Hematopoietic multipotent progenitor cell treated with erythropoietin and hydrocortisone succinate and interleukin-3 and kit ligand, for 8 days (in vitro differentiated cells): ENCODE measurements at regions not wholly inside any gene's neighbourhood (a gene's known extent, or its start where the extent isn't known, plus 50 kb on each side); places are given as distances from the start of the nearest gene placed in this dataset.

Experiments
- DNase-seq: peaks from one replicate; pipeline ENCODE4 v3.0.0-alpha.2; 2015

- DNase-seq, result no peak
These were observed 289.1 kb upstream of the CLNK start for GRCh38 chr4:10973686-10974085.

DNA sequence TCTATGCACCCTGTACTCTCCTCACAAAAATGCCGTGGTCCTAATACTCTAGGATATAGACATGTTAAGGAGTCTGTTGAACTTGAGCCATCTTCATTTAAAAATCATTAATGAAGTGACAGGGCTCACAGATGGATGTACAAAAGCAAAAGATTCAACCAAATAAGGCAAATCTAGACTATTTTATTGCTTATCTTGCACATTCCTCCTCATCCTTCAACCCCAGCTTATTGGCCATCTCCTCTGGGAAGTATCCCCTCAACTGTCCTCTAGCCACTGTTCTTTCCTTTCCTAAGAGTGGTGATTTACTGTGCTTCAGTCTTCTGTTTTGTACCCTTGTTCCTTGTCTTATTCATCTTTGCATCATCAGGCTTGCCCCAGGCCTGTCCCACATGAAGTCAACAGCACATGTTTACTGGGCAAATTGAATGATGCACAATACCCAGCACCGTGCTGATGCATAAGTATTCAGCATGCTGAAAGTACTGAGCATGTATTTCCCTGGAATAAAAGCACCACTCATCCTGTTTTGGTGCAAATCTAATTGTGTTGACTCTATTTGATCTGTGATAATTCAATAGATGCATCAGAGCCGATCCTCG is 287.3 kb upstream of the CLNK start:
- DNase-seq, result no peak

DNA sequence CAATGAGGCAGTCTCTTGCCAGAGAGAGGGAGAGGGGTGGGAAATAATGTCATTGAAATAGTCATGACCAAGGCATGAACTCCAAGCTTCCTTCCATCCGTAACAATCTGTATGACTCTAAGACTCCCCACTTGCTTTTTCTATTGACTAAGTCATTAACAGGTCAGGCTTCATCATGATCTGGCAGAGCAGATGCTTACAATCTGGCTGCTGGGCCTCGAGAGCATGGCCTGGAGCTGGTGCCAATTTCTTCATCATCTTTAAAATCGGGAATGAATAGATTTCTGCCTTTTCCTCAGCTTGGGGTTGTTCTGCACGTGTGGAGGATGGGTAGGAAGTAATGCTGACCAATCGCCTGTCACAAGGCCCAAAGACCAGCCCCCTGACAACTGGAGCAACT is 280.6 kb upstream of the CLNK start:
- no peak for DNase-seq

- no peak for DNase-seq
These were observed 279.6 kb upstream of the CLNK start for GRCh38 chr4:10963958-10964703.

DNA sequence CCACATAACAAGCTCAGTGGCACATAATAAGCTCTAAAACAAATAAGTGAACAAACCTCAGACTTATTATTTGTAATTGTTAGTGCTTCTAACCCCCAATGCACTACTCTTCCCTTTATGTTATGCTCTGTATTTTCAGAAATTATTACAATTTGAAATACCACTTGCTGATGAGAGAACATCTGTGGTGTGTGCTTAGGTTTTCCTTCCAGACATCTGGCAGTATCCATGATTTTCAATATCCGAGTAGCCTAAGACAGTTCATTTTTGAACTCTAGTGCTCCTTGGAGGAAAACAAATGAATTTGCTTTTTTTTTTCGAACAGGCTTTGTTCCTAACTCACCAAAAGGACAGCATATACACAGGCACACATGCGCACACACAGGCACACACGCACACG is 278.7 kb upstream of the CLNK start:
- no peak for DNase-seq

DNA sequence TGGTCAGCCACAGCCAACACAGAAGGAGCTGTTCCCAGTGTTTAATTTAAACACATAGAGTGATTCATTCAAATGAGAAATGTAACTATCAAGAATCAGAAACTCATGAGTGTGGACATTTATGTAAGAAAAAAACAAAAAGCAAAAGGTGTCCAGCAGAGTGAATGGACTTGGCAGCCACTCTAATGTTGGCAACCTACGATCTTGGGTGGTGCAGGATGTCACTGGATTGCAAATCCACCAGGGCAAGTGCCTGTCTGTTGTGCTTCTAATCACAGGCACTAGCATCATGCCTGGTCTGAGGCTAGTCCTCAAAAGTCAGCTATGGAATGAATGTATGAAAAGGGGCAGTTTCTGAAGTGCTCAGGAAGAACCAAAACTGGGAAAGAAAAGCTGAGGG is 277.7 kb upstream of the CLNK start:
- no peak for DNase-seq

DNA sequence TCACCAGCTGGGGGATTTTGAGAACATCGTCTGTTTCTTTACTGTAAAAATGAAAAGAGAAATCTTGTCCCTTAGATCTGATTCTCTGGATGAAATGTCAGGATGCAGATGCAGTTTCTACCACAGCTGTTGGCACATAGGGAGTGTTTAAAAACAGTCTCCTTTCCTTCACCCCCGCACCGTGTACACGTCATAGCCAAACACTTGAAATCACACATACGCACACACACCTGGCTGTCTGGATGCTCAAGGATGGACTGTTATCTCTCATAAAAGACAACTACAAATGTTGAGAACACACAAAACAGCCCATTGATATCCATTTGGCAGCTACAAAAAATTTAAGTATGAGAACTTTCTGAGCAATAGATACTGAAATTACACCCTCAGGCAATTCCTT is 275.8 kb upstream of the CLNK start:
- DNase-seq, result no peak

DNA sequence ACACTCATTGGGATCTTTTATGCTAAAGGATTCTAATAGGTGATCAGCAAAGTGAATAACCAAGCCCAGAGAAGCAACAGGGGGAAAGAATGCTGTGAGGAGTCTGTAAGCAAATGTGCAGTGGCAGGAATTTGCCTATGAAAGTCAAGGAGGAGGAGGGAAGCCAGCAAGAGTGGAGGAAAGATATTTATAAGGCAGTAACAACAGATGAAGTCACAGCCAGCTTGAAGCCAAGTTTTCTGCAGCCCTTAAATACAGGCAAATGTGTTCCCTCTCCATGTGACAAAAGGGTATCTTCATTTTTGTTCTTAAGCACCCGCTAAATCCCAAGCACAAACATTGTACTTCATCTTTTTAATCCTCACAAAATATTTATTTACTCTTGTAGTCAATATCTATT is 275.0 kb upstream of the CLNK start:
- DNase-seq, result no peak

- DNase-seq, result no peak
These were observed 273.8 kb upstream of the CLNK start for GRCh38 chr4:10958226-10958856.

GRCh38 chr4:10951306-10951705 is 266.7 kb upstream of the CLNK start:
- DNase-seq, result no peak

GRCh38 chr4:10949039-10949733 is 264.6 kb upstream of the CLNK start:
- DNase-seq, result no peak

DNA sequence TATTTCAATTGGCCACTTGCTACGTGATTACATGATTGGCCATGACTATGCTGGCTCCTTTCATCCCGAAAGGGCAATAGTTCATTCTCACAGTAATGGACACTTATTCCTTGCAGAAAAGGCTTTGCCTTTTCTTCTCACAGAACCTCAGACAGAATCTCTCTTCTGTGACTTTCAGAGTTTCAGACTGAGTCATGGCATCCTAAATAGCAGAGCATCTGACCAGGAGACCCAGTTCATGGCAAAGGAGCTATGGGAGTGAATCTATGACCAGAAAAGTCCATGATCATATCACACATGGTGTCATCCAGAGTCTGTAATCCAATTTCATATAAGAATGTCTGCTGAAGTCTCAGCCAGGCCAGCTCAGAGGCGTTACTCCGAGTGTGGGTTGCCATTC is 263.3 kb upstream of the CLNK start:
- DNase-seq, result no peak

- no peak for DNase-seq
These were observed 259.8 kb upstream of the CLNK start for GRCh38 chr4:10944321-10944720.

DNA sequence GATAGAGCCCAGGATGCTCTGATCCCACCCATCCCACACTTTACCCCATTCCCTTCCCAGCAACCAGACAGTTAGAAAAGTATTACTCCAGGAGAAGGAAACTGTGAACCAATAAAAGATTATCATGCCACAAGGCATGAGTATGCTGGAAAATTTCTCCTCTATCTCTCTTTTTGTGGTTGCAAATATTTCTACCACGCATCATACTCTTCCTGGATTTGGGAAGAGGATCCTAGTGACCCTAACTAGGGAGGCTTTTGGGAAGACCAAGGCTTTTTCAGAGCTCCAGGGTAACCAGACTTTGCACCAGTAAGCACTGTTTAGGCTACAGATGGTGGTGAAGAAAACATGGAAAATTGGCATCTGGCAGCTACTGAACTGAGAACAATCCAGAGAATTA is 257.6 kb upstream of the CLNK start:
- DNase-seq, result no peak

GRCh38 chr4:10929818-10930217 is 245.2 kb upstream of the CLNK start:
- no peak for DNase-seq

- no peak for DNase-seq
These were observed 241.4 kb upstream of the CLNK start for GRCh38 chr4:10925996-10926395.

GRCh38 chr4:10924274-10924673 is 239.7 kb upstream of the CLNK start:
- no peak for DNase-seq

- no peak for DNase-seq
These were observed 233.0 kb upstream of the CLNK start for GRCh38 chr4:10917566-10917965.

GRCh38 chr4:10898072-10898471 is 213.5 kb upstream of the CLNK start:
- DNase-seq, result no peak

DNA sequence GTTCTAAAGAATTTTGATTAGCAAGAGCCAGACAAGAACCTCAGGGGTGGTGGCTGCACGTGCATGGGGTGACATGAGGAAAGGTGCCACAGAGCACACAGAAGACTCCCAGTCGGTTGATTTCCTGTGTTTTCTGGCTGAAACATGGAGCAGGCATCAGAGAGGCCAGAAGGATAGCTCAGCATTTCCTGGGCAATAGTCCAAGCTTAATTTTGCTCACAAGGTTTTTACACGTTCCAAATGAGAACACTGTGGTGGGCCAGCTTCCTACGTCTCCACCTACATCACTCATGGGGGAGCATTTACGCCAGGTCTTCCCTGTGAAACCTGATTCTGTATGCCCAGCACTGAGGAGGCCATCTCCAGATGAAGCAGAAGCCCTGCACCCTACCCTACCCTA is 212.5 kb upstream of the CLNK start:
- no peak for DNase-seq

DNA sequence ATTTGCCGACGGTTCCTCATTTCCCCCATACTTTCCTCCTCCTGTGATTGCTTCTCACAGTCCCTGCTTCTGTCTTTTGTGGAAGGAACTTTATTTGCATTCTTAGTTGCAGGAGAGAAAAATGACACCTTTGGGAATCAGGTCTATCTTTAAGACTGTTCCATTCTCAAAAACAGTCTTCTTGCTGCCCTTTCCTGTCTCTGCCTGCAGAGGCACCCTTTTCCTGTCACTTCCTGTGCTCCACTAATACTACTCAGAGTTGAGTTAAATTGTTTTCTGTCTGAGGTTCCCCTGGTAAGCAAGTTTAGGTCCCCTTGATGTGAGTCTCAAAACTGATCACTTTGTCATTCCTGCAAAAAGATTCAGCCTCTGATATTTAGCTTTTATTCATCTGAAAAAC is 208.8 kb upstream of the CLNK start:
- DNase-seq, result no peak

GRCh38 chr4:10891866-10892265 is 207.3 kb upstream of the CLNK start:
- DNase-seq, result no peak

GRCh38 chr4:10889819-10890218 is 205.3 kb upstream of the CLNK start:
- no peak for DNase-seq
